OCI-LY1 (cell line): ENCODE measurements at regions not wholly inside any gene's neighbourhood (a gene's known extent, or its start where the extent isn't known, plus 50 kb on each side); places are given as distances from the start of the nearest gene placed in this dataset.

ENCODE experiments used
- CTCF ChIP-seq: fragments of 200-600 bp; sonication (generic), shearing (Covaris generic); IDR thresholded peaks from 2 replicates; pipeline ENCODE4 v1.5.1; 2017; ENCODE audit warnings: mild to moderate bottlenecking, antibody characterized with exemption, low read length, moderate library complexity, mixed read lengths
- EZH2 ChIP-seq: fragments of 200-600 bp; sonication (generic), shearing (Covaris generic); IDR thresholded peaks from 2 replicates; pipeline ENCODE4 v1.8.0; 2017; ENCODE audit warnings: borderline replicate concordance, mixed run types, mild to moderate bottlenecking, antibody characterized with exemption, low read length, moderate library complexity, mixed read lengths

GRCh38 chr20:29790510-29790909 lies 1467.0 kb upstream of the DEFB115 start:
- TF ChIP-seq EZH2 (no peak), CTCF (no peak)
